ENCODE measurements at regions not wholly inside any gene's neighbourhood (a gene's known extent, or its start where the extent isn't known, plus 50 kb on each side); places are given as distances from the start of the nearest gene placed in this dataset.

GRCh38 chr5:134462047-134462575 lies 50.4 kb upstream of the CDKN2AIPNL start:
- Histone ChIP-seq H3K9me3 (no peaks in the 10 kb centered on the region), H3K36me3 (no peaks in the 10 kb centered on the region), H3K4me1 (peaks cover 0 to 43% (median 17%) of the 10 kb centered on the region in 3 donors), H3K27ac (no peak overlapping the region), H3K4me3 (no peak overlapping the region), H3K27me3 (no peaks in the 10 kb centered on the region)
- ATAC-seq = no peak
- WGBS, 2 donors (ENCODE audit: low coverage in 1 of 2) = no CpG with 5 or more reads among the region's 2 CpGs
- TF ChIP-seq POLR2AphosphoS5 (IDR thresholded peaks at IDR 0.05) (no peak), POLR2A (IDR thresholded peaks at IDR 0.05) (no peak), CTCF (IDR thresholded peaks at IDR 0.05) (no peak), EP300 (IDR thresholded peaks at IDR 0.05) (no peak)

Data from gastroesophageal sphincter (tissue), 4 donors.